Mammary epithelial cell (primary cell): ENCODE measurements at regions not wholly inside any gene's neighbourhood (a gene's known extent, or its start where the extent isn't known, plus 50 kb on each side); places are given as distances from the start of the nearest gene placed in this dataset.

Experiments
- CTCF ChIP-seq, 2 donors: IDR thresholded peaks in 1 of 2; conservative IDR thresholded peaks in 1 of 2; 2 replicates each; pipeline ENCODE4 v1.5.1; 2011 to 2012; ENCODE audit warnings: inconsistent platforms in 2 of 2, low read length in 2 of 2, mild to moderate bottlenecking in 2 of 2, control low read depth in 1 of 2, low read depth in 1 of 2; ENCODE audit not compliant: insufficient read depth in 1 of 2; ENCODE audit errors: extremely low read depth in 1 of 2
- EZH2 ChIP-seq: IDR thresholded peaks from 2 replicates; pipeline ENCODE4 v1.6.1; 2012; ENCODE audit warnings: low read length, inconsistent platforms, borderline replicate concordance

- TF ChIP-seq CTCF (conservative IDR thresholded peaks at IDR 0.05 in 1 of 2, IDR thresholded peaks at IDR 0.05 in 1 of 2; ENCODE audit: extremely low read depth in 1 of 2, insufficient read depth in 1 of 2, low read depth in 1 of 2, low read length in 2 of 2) (no peak), EZH2 (no peak)
Measured at GRCh38 chr15:29554531-29554930, 267.7 kb downstream of the TJP1 start.
